NCI-H82 (cell line): ENCODE measurements at regions not wholly inside any gene's neighbourhood (a gene's known extent, or its start where the extent isn't known, plus 50 kb on each side); places are given as distances from the start of the nearest gene placed in this dataset.
"Not testable (repeated sequence)": the region's sequence is repeated elsewhere in the genome, so short reads cannot be mapped to it uniquely, and the experiment has no call there.

Experiments used
- DNase-seq: peaks from one replicate; lab custom pipeline; 2025; lab: John Stamatoyannopoulos, UW

GRCh38 chr15:53033709-53034108, 243.6 kb upstream of the ONECUT1 start:
- DNase-seq, result no peak

- DNase-seq, result no peak
Observed at GRCh38 chr15:53031469-53031868, 241.3 kb upstream of the ONECUT1 start.

GRCh38 chr15:53022788-53023187, 232.7 kb upstream of the ONECUT1 start:
- DNase-seq, result no peak

DNA sequence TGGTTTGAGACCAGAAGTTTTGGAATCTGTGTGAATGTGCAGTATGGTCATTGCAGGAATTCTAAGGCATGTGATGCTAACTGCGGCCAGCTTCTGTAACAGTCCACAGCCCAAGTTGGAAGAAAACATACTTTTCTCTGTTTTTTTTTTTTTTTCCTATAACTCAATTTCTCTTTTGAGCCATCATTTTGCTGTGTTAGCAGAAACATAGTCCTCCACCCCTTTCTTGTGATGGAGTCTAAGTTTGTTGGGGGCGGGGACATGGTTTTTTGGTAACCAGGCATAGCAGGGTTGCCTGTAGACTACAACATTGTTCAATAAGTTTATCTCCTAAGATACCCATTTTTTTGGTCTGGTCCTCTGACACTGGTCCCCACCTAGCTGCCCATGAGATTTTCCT, 223.2 kb upstream of the ONECUT1 start:
- DNase-seq, result no peak

- not testable (repeated sequence) for DNase-seq
Observed at GRCh38 chr15:53011779-53012178, 221.6 kb upstream of the ONECUT1 start.

DNA sequence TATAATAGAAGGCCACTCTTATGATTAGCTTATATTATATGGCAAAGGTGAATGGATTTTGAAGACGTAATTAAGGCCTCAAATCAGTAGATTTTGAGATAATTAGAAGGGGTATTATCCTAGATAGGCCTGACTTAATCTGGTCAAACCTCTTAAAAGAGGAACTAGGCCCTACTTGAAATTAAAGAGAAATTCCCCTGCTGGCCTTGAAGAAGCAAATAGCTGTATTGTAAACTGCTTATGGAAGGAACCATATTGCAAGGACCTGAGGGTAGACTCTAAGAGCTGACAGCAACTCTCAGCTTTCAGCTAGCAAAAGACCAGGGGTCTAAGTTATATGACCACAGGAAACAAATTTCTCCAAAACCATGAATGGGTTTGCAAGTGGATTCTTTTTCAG, 219.0 kb upstream of the ONECUT1 start:
- DNase-seq, result peak; percentile 65

GRCh38 chr15:53000409-53000808, 210.3 kb upstream of the ONECUT1 start:
- no peak for DNase-seq

DNA sequence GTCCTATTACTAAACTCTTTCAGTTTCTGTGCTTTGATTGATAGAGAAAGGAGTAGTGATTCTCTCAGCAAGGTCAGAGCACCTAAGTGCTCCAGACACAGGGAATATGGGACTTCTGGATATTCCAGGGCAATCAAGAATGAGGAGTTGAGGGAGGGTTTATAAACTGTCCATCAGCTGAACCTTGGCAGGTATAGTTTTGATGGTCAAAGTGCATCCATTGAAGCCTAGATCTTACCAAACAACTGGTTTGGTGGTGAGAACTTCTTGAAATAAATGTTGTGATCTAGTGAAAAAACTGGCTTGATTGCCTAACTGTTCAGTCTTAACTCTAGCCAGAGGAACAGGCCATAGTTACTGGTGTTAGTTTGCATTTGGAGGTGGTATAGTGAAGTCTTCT, 207.0 kb upstream of the ONECUT1 start:
- DNase-seq, result no peak

DNA sequence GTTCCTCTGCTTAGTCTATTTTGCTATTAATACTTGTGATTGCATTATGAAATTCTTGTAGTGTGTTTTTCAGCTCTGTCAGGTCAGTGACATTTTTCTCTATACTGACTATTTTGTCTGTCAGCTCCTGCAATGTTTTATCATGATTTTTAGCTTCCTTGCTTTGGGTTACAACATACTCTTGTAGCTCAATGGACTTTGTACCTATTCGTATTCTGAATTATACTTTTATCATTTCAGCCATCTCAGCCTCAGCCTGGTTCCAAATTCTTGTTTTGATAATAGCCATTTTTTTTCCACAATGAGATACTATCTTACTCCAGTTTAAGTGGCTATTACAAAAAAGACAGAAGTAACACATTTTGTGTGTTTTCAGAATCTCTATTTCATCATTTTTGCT, 204.2 kb upstream of the ONECUT1 start:
- no peak for DNase-seq

GRCh38 chr15:52984507-52984906, 194.4 kb upstream of the ONECUT1 start:
- DNase-seq, result no peak

DNA sequence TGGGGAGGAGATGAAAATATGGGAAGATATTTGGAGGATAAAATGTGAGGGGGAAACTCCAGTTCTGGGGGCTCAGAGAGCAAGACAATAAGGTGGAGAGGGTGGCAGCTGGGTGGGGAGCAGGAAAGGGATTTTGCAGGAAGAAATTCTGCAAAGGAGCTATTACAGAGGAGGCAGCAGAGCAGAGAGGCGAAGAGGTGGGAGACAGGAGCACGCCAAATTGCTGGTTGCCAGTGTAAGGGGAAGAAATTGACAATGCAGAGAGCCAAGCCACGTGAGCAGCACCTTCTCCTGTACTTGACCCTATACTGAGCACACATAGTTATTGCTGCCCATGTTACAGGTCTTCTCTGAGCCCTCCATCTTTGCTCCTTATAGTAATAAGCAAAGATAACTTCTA, 190.3 kb upstream of the ONECUT1 start:
- no peak for DNase-seq

DNA sequence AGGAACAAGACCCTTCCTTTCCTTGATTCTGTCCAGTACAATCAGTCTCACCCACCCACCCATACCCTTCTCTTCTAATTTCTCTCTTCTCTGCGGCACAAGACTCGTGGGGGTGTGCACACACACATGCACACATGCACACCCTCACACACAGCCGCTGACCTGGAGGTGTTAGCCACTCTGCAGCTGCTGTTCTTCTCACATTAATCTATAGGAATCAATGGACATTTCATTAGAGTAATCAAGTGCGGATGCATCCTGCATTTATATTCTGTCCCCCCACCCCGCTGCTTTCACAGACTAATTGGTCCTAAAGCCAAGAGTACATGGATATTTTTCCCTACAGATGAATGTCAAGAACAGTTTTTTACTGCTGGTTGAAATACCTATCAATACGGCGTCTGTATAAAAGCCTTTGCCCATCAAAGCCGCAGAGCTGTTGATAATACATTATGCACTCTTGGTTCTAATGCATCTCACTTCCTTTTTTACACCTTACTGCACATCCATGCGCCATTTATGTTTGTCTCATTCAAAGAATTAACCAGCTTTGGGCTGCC, 186.5 kb upstream of the ONECUT1 start:
- no peak for DNase-seq

DNA sequence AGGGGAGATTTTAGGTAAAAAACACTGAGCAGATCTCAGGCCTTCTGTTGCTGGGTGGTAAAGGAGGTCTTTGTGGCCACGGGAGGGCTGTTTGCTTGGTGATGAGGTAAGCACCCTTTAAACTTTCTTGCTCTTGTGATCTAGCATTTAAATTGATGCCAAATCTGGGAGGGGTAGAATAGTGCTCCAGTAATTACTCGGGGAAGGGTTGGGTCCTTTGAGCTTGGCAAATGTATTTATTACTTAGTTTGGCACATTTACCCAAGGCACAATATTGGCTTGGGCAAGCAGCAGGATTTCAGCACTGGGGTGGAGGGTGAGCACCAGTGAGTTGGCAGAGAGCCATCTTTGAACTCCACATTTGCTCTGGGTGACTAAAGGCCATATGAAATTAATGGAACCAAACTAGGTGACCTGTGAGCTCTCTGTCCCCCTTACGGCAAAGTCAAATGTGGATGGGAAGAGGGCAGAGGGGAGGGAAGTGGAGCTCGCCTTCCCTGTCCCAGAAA, 185.9 kb upstream of the ONECUT1 start:
- no peak for DNase-seq

DNA sequence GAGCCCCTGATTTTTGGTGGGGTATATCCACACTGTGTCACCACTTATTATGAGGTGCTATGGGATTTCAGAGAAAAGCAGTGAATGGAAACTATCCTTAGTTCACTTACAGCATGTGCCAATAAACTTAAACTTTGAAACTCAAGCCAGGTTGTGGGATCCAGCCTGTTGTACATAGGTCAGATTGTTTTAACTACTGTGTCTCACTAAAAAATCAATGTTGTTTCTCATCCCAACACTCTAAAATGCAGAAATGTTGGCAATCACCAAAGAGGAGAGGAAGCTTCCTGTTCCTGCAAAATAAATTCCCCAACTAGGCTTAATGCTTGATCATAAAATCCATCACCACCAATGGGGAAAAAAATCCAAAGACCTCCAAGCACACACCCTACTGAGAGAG, 173.7 kb upstream of the ONECUT1 start:
- DNase-seq, result no peak

- peak; percentile 2 for DNase-seq
Observed at GRCh38 chr15:52960283-52960682, 170.1 kb upstream of the ONECUT1 start.

DNA sequence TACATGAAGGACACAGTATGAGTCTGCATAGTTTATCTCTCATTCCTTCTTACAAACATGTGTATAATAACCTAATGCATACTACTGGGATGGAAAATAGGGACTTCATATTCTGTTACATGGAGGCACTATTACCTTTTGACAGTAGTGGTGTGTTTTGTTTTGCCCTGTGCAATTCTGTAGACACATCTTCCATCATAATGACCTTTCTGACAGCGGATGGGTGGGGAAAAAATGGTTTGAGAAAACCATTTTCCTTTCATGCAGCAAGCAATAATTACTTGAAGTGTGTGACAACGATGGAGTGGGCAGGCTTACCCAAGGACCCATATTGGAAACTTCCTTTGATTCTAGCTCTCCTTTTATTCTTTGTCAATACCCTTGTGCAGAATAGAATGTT, 153.6 kb upstream of the ONECUT1 start:
- no peak for DNase-seq

- no peak for DNase-seq
Observed at GRCh38 chr15:52936489-52936888, 146.4 kb upstream of the ONECUT1 start.

GRCh38 chr15:52925130-52925529, 135.0 kb upstream of the ONECUT1 start:
- no peak for DNase-seq

- DNase-seq, result no peak
Observed at GRCh38 chr15:52924630-52925029, 134.5 kb upstream of the ONECUT1 start.

GRCh38 chr15:52923626-52924025, 133.5 kb upstream of the ONECUT1 start:
- DNase-seq, result no peak

- no peak for DNase-seq
Observed at GRCh38 chr15:52922871-52923270, 132.7 kb upstream of the ONECUT1 start.

GRCh38 chr15:52912172-52912571, 122.0 kb upstream of the ONECUT1 start:
- DNase-seq, result no peak

- DNase-seq, result no peak
Observed at GRCh38 chr15:52893338-52893737, 103.2 kb upstream of the ONECUT1 start.

- no peak for DNase-seq
Observed at GRCh38 chr15:52879904-52880303, 89.8 kb upstream of the ONECUT1 start.

DNA sequence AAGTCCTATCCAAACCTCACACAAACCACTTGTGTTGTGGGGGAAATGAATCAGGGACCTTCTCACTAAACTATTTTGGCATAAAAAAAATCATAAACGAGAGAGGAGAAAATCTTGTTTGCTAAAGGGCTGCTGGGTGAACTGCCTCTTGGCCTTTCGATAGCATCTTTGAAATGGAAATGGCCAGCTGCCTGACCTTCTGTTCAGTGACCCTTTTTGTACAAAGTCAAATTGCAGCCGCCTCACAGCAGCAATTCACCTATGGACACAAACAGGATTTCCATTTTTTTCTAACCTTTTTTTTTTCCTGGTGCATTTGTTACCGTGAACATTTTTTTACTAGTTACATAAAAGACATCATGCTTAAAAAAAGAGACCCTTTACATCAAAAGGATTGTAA, 89.0 kb upstream of the ONECUT1 start:
- no peak for DNase-seq
